K562 (cell line): ENCODE measurements at regions not wholly inside any gene's neighbourhood (a gene's known extent, or its start where the extent isn't known, plus 50 kb on each side); places are given as distances from the start of the nearest gene placed in this dataset.

ENCODE experiments used
- ATAC-seq: fragments of 200-7000 bp; cut with Tn5 transposase; 3 replicates; pipeline ENCODE4 v1.9.1; 2020; ENCODE audit warnings: moderate library complexity
- BruUV-seq: library from RNA; stranded (reverse); fragments of 400-500 nt; replicated peaks from 2 replicates; lab custom pipeline; 2021; lab: Mats Ljungman, UMichigan
- CTCF ChIA-PET: fragments of 300-600 bp; formaldehyde crosslinking; extraction: SDS; loops from one replicate; lab custom pipeline; 2021; ENCODE audit warnings: low intra/inter-chr PET ratio; lab: Yijun Ruan, JAX
- POLR2A ChIA-PET: fragments of 300-600, 350-650 bp; sonication (Branson Sonifier 250); formaldehyde crosslinking; extraction: SDS; loops from one replicate; lab custom pipeline; 2021; ENCODE audit warnings: antibody characterized with exemption, inconsistent platforms; lab: Yijun Ruan, JAX
- DNase-seq, 4 experiments: peaks; one replicate each; pipeline versions ENCODE4 v3.0.0 to v3.0.0-alpha.2; 2011 to 2018; ENCODE audit warnings: low spot score in 3 of 4, mixed read lengths in 3 of 4; ENCODE audit errors: extremely low read depth in 1 of 4
- FAIRE-seq: peaks from 2 replicates; lab custom pipeline; 2011; peaks lifted over from hg19 to GRCh38; lab: Jason Lieb, UNC
- H2AFZ ChIP-seq: 2 replicates; pipeline ENCODE4 v1.6.0; 2011; ENCODE audit warnings: low read depth, low read length, control low read depth, inconsistent platforms
- H3K27ac ChIP-seq: fragments of 200-600 bp; 3 replicates; pipeline ENCODE4 v1.8.0; 2011; ENCODE audit warnings: low read depth, mild to moderate bottlenecking, control low read depth, inconsistent platforms, low read length, moderate library complexity, mixed read lengths; ENCODE audit errors: extremely low read depth
- H3K27me3 ChIP-seq, 2 experiments: fragments of 300-600 bp in 1 of 2; 2 replicates in 1 of 2; 3 replicates in 1 of 2; pipeline versions ENCODE4 v1.6.0 to v1.8.0; 2011; ENCODE audit warnings: inconsistent platforms in 2 of 2, low read length in 2 of 2, mild to moderate bottlenecking in 1 of 2, mixed read lengths in 1 of 2, moderate library complexity in 1 of 2; ENCODE audit not compliant: control insufficient read depth in 2 of 2, insufficient read depth in 2 of 2
- H3K36me3 ChIP-seq: fragments of 300-600 bp; 3 replicates; pipeline ENCODE4 v1.8.0; 2011; ENCODE audit warnings: mild to moderate bottlenecking, low read length, inconsistent platforms; ENCODE audit not compliant: control insufficient read depth, insufficient read depth
- H3K4me1 ChIP-seq, 2 experiments: fragments of 200-600 bp in 1 of 2; replicated peaks in 1 of 2; 2 replicates in 1 of 2; 3 replicates in 1 of 2; pipeline versions ENCODE4 v1.5.1 to v1.8.0; 2011; ENCODE audit warnings: inconsistent platforms in 2 of 2, low read length in 2 of 2, mild to moderate bottlenecking in 1 of 2, mixed read lengths in 1 of 2, moderate library complexity in 1 of 2; ENCODE audit not compliant: control insufficient read depth in 2 of 2, insufficient read depth in 2 of 2
- H3K4me2 ChIP-seq: 2 replicates; pipeline ENCODE4 v1.6.1; 2011; ENCODE audit warnings: low read length, control low read depth, inconsistent platforms, mixed read lengths; ENCODE audit not compliant: insufficient read depth
- H3K4me3 ChIP-seq: fragments of 200-600 bp; sonication (generic), shearing (Covaris generic); 2 replicates; pipeline ENCODE4 v1.5.1; 2016; ENCODE audit warnings: control low read depth, inconsistent platforms
- H3K79me2 ChIP-seq: fragments of 200-600 bp; 3 replicates; pipeline ENCODE4 v1.8.0; 2011; ENCODE audit warnings: low read length, inconsistent platforms; ENCODE audit not compliant: control insufficient read depth, insufficient read depth
- H3K9ac ChIP-seq, 2 experiments: 2 replicates each; pipeline versions ENCODE4 v1.6.0 to v1.6.1; 2011; ENCODE audit warnings: low read depth in 2 of 2, low read length in 2 of 2, control low read depth in 1 of 2, inconsistent platforms in 1 of 2, mild to moderate bottlenecking in 1 of 2, mixed read lengths in 1 of 2; ENCODE audit not compliant: insufficient read depth in 1 of 2
- H3K9me1 ChIP-seq: one replicate; pipeline ENCODE4 v1.6.0; 2011; ENCODE audit warnings: inconsistent platforms, mild to moderate bottlenecking, low read length, moderate library complexity; ENCODE audit not compliant: control insufficient read depth, insufficient read depth
- H3K9me3 ChIP-seq: replicated peaks from 2 replicates; pipeline ENCODE4 v1.5.1; 2011; ENCODE audit warnings: low read depth, low read length, inconsistent platforms; ENCODE audit not compliant: control insufficient read depth, insufficient read depth
- H4K20me1 ChIP-seq: replicated peaks from 2 replicates; pipeline ENCODE4 v1.6.1; 2011; ENCODE audit warnings: low read length, inconsistent platforms, mixed read lengths; ENCODE audit not compliant: control insufficient read depth, insufficient read depth
- CBX1 ChIP-seq: sonication (generic); IDR thresholded peaks from 2 replicates; pipeline ENCODE4 v1.6.1; 2016; ENCODE audit warnings: antibody characterized with exemption, low read depth, mild to moderate bottlenecking
- CHD4 ChIP-seq: fragments of 200-600 bp; sonication (generic); IDR thresholded peaks from 3 replicates; pipeline ENCODE4 v1.6.1; 2012; ENCODE audit warnings: low read depth, mild to moderate bottlenecking, mixed read lengths, low read length, inconsistent platforms; ENCODE audit not compliant: insufficient read depth, insufficient replicate concordance, poor library complexity, severe bottlenecking
- CTBP1 ChIP-seq: fragments of 450-650 bp; IDR thresholded peaks from 2 replicates; pipeline ENCODE4 v1.6.1; 2016; ENCODE audit warnings: borderline replicate concordance
- JUNB ChIP-seq: fragments of 450-650 bp; formaldehyde crosslinking; conservative IDR thresholded peaks from 2 replicates; pipeline ENCODE4 v1.4.0; 2020; ENCODE audit warnings: mild to moderate bottlenecking
- NR4A1 ChIP-seq, 2 experiments: fragments of 250-450 bp in 1 of 2; fragments of 450-650 bp in 1 of 2; sonication (Bioruptor Pico) in 1 of 2; IDR thresholded peaks; 2 replicates each; pipeline versions ENCODE4 v1.4.0 to v1.6.1; 2016 to 2020; ENCODE audit warnings: mild to moderate bottlenecking in 2 of 2, missing compliant biosample characterization in 1 of 2, missing genetic modification characterization in 1 of 2, moderate library complexity in 1 of 2
- POU5F1 ChIP-seq: fragments of 150-350 bp; IDR thresholded peaks from 2 replicates; pipeline ENCODE4 v1.6.1; 2014; ENCODE audit warnings: borderline replicate concordance, low read length, low read depth, mild to moderate bottlenecking; ENCODE audit not compliant: partially characterized antibody
- RAD51 ChIP-seq: fragments of 450-650 bp; IDR thresholded peaks from 2 replicates; pipeline ENCODE4 v1.7.1; 2016; ENCODE audit warnings: low read depth, mild to moderate bottlenecking, borderline replicate concordance
- SIX5 ChIP-seq, 2 experiments: IDR thresholded peaks; 2 replicates each; pipeline ENCODE4 v1.6.1; 2011; ENCODE audit warnings: low read length in 2 of 2, borderline replicate concordance in 1 of 2, low read depth in 1 of 2, mild to moderate bottlenecking in 1 of 2, moderate library complexity in 1 of 2; ENCODE audit not compliant: insufficient read depth in 1 of 2
- SMARCA5 ChIP-seq: fragments of 450-650 bp; IDR thresholded peaks from 2 replicates; pipeline ENCODE4 v1.6.1; 2016
- SUPT5H ChIP-seq: fragments of 450-650 bp; IDR thresholded peaks from 2 replicates; pipeline ENCODE4 v1.6.1; 2016
- TBL1XR1 ChIP-seq, 2 experiments: IDR thresholded peaks; 2 replicates each; pipeline ENCODE4 v1.6.1; 2012; ENCODE audit warnings: improper control_type of control experiment in 2 of 2, low read length in 2 of 2, mild to moderate bottlenecking in 1 of 2
- TCF7 ChIP-seq: sonication (generic); IDR thresholded peaks from 2 replicates; pipeline ENCODE4 v1.6.1; 2016; ENCODE audit warnings: antibody characterized with exemption, borderline replicate concordance
- ZBTB12 ChIP-seq: fragments of 250-450 bp; sonication (Bioruptor Pico); IDR thresholded peaks from 2 replicates; pipeline ENCODE4 v1.4.0; 2020
- ZBTB7A ChIP-seq: IDR thresholded peaks from 2 replicates; pipeline ENCODE4 v1.6.1; 2011; ENCODE audit warnings: low read depth, mild to moderate bottlenecking, low read length, moderate library complexity, borderline replicate concordance; ENCODE audit not compliant: control insufficient read depth
- ZNF124 ChIP-seq: sonication (generic); formaldehyde crosslinking; IDR thresholded peaks from 2 replicates; pipeline ENCODE4 v1.8.1; 2022; ENCODE audit warnings: missing genetic modification reagents
- ZNF224 ChIP-seq: sonication (generic); formaldehyde crosslinking; IDR thresholded peaks from 2 replicates; pipeline ENCODE4 v1.8.0; 2022; ENCODE audit warnings: mild to moderate bottlenecking, missing genetic modification reagents
- WGBS: fragments of 100-300 bp; shearing (Covaris generic); methylation state at CpG from one replicate; pipeline ENCODE4 v1.1.6; 2016; ENCODE audit warnings: low coverage, mixed read lengths; ENCODE audit not compliant: insufficient coverage; ENCODE audit errors: missing lambda C conversion rate; 5-methylcytosine and 5-hydroxymethylcytosine counted together
- in situ Hi-C: fragments of 300-500 bp; cut with MboI; formaldehyde crosslinking; loops from 4 replicates; pipeline ENCODE4 v1.15.0; 2018; ENCODE audit warnings: inconsistent platforms, mixed read lengths
- intact Hi-C: fragments of 100-400 bp; cut with micrococcal nuclease; formaldehyde crosslinking; loops from 2 replicates; pipeline ENCODE4 v1.14.2; 2022

GRCh38 chr4:178280362-178280761 is 838.1 kb upstream of the AGA start:
- intact Hi-C loops: no loop called here
- Histone ChIP-seq H3K9me3 (no peaks in the 10 kb centered on the region), H3K4me1 (no peaks in the 10 kb centered on the region), H3K27ac (no peak overlapping the region), H3K27me3 (no peaks in the 10 kb centered on the region), H3K4me3 (no peak overlapping the region), H2AFZ (no peak overlapping the region), H4K20me1 (no peaks in the 10 kb centered on the region), H3K36me3 (no peaks in the 10 kb centered on the region), H3K9ac (no peak overlapping the region), H3K4me2 (no peak overlapping the region), H3K9me1 (no peaks in the 10 kb centered on the region), H3K79me2 (no peaks in the 10 kb centered on the region)
- ATAC-seq (no peak), DNase-seq (no peak), FAIRE-seq (no peak)
- CTCF ChIA-PET: no interaction called here
- no TSS peak for BruUV-seq
- POLR2A ChIA-PET: no interaction called here
- 0% methylated on average over 4 of the region's 4 CpGs for WGBS
- in situ Hi-C loops: no loop called here
- TF ChIP-seq NR4A1 (CRISPR knock-in tag; IDR thresholded peaks at IDR 0.05) (no peak), NR4A1 (tag; IDR thresholded peaks at IDR 0.05) (no peak), CHD4 (no peak), SMARCA5 (no peak), CBX1 (no peak), JUNB (CRISPR knock-in tag) (no peak), TBL1XR1 (IDR thresholded peaks at IDR 0.05; ENCODE audit: low read length in 2 of 2) (no peak), ZBTB12 (CRISPR knock-in tag) (no peak), ZNF124 (CRISPR knock-in tag) (no peak), CTBP1 (no peak), TCF7 (no peak), ZBTB7A (no peak), ZNF224 (no peak), POU5F1 (no peak), SUPT5H (no peak), SIX5 (IDR thresholded peaks at IDR 0.05; ENCODE audit: borderline replicate concordance in 1 of 2, insufficient read depth in 1 of 2, low read depth in 1 of 2, low read length in 2 of 2) (no peak), RAD51 (no peak)
